Urothelium cell line (cell line): ENCODE measurements at regions not wholly inside any gene's neighbourhood (a gene's known extent, or its start where the extent isn't known, plus 50 kb on each side); places are given as distances from the start of the nearest gene placed in this dataset.
"Not testable (repeated sequence)": the region's sequence is repeated elsewhere in the genome, so short reads cannot be mapped to it uniquely, and the experiment has no call there.

Source experiments
- DNase-seq: peaks from one replicate; pipeline ENCODE4 v3.0.0; 2011; ENCODE audit warnings: low spot score, mixed read lengths
- FAIRE-seq: peaks from 2 replicates; lab custom pipeline; 2011; peaks lifted over from hg19 to GRCh38; lab: Jason Lieb, UNC

DNA sequence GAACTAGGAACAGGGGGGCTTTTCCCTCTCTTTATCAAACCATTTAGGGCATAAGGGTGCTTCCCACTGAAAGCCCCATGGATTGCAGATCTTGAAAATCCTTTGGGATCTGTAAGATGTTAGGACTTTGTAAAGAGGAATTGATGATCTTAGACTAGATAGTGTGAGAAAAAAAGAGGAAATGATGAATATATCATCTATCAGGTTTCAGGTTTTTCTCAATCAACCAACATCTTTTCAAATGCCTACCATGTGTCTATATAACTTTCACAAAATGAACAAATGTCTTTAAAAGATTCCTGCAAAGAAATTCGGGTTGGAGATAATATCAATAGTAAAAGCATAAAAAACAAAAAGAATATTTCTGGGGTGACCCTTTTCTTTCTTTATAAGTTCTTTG, 50.1 kb downstream of the KCNC4 start:
- no peak for FAIRE-seq
- no peak for DNase-seq

DNA sequence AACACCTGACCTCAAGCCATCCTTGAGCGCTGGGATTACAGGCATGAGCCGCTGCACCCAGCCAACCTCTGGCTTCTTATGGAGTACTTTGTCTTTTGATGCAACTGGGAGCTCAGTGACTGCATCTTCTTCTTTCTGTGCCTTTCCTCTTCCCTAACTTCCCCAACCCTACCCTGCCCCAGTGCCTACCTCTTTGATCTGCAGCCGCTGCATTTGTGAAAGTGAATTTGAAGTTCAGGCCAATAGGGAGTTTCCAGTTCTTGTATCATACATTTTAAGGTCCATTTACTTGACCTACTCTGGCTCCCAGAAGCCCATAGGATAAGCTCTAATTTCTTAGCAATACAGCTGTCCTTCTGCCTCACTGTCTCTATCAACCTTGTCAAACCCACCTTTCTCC, 52.2 kb downstream of the KCNC4 start:
- FAIRE-seq (no peak), DNase-seq (no peak)

DNA sequence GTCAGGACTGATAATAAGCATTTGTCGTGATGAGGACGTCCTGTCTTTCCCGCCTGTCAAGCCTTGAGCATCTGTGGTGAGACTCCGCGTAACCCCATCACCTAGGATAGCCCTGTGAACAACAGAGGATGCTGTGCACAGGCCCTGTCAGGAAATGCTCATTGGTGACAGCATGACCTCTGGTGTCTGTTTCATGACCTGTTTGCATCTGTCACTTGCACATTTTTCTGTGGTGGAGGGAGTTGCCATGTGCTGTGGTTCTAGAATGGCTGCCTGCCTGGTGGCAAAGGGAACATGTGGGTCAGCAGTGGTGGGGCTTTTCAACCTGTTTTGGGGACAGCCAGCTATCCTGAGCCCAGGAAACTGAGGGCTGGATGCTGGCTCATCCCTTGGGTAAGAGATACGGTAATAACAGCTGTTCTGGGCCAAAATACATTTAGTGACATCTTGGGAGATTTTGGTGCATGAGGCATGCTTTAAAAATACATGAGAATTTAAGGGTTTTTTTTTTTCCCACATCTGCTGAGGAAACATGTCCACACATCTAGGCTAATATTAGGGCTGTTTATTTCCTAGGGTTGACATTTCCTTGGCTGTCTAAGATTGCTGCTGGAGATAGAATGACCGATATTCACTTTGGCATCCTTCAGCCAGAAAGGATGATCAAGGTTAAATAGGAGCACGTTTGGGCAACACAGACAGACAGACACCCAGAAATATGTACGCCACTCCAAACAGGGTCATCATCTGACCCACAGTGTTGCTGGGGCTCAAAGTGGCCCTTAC, 52.9 kb downstream of the KCNC4 start:
- FAIRE-seq (no peak), DNase-seq (no peak)

DNA sequence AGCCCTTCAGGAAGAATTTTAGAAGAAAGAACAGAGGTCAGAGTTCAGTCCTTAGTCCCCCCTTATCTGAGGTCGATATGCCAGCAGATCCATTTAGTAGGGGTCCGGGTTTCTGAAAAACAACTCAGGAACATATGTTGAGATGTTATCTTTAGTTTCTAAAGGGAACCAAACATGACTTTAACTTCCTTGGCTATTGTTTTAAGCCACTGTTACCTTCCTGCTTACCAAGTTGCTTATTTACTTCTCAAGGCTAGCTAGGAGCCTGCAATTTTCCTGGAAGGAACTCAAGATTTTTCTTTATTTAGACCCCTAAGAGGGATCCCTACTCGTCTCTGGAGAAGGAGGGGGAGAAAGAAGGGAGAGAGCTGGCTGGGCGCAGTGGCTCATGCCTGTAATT, 54.3 kb downstream of the KCNC4 start:
- no peak for FAIRE-seq
- DNase-seq = no peak

DNA sequence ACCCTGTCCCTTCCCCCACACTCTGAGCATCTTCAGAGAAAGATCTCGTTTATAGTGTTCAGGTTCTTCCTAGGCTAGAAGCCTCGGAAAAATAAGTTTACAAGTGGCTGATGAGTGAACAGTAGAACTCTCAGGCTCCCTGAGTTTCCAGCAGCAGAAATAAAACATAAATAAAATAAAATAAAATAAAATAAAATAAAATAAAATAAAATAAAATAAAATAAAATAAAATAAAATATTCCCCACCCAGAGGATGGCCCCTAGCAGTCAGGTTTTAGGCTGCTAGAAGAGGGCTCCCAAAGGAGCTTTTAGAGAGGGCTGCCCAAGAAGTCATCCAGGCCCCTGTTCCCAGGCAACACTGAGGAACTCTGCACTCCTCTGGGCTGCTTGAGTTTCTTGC, 55.1 kb downstream of the KCNC4 start:
- FAIRE-seq = no peak
- DNase-seq = no peak

DNA sequence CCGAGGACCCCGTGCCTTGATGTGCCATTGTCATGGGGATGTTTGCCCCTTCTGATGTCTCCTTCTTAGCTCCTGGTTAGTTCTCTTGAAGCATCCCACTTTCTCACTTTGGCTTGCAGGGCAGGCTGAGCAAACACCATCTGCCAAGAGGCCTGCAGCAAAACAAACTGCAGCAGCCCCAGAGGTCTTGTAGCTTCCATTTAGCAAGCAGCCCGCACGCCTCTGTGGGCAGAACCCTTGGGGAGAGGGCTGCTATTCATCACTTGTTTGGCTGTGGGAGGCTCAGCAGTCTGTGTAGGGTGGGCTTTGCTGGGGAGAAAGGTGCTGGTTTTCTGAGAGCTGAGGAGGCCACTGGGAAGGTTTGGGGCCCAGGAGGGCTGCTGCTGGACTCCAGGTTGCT, 56.7 kb downstream of the KCNC4 start:
- no peak for FAIRE-seq
- DNase-seq = no peak

DNA sequence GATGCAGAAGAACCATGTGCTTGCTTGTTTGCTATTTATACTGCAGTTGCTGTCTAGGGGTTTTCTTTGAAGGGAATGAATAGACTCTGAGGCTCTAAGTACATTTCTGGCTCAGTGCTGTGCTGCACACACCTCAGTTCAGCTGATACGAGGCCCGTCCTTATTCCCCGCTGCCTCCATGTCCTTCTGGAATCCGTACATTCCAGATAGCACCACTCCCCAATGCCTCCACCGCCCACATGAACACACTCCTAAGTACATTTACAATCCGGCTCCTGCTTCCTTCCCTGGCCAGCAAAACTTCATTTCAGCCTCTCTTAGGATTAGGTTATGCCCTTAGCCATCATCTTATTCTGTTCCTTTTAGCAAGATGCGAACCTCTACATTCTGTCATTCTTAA, 57.1 kb downstream of the KCNC4 start:
- DNase-seq (no peak), FAIRE-seq (no peak)

DNA sequence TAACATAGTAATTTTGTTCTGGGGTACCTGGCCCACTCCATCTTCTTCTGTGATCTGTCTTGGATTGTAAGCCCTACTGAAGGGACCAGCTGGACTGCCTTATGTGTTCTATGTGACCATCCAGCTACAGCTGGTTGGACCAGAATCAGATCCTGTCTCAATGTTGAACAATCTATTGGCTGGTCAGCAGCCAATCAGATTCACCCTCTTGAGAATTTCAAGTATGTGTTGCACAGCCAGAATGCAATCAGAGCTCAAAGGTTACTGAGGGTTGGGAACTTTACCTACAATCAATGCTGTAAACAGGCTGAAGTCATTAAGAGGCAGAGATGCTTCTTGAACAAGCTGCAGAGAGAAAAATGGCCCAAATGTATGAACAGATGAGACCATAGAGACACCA, 61.9 kb downstream of the KCNC4 start:
- DNase-seq (no peak), FAIRE-seq (no peak)

DNA sequence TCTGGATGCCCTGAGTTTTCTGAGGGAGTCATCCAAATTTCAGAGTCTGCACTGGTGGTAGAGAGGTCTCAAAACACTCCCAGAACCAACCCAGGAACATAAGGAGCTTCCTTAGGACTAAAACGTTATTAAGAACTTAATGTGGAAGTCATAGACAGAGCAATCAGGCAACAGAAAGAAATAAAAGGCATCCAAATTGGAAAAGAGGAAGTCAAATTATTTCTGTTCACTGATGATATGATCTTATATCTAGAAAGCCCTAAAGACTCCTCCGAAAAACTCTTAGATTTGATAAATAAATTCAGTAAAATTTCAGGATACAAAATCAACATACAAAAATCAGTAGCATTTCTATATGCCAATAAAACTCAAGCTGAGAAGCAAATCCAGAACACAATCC, 63.7 kb downstream of the KCNC4 start:
- not testable (repeated sequence) for DNase-seq, FAIRE-seq

DNA sequence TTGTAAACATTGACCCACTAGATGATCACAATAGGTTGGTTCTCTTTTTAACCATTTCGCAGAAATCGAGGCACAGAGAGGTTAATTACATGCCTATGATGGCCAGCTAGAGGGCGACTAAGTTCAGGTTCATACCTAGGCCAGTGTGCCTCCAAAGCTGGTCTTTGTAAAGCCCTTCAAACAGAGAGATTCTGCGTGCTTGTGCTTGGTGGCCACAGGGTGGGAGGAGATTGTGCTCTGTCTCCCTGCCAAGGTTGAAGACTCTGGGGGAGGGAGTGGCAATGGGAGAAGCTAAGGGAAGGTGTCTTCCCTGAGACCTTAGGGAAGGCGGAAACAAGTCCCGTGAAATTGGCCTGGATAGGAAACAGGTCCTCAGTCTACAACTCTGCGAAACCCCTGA, 59.1 kb upstream of the RBM15 start:
- no peak for DNase-seq
- no peak for FAIRE-seq

DNA sequence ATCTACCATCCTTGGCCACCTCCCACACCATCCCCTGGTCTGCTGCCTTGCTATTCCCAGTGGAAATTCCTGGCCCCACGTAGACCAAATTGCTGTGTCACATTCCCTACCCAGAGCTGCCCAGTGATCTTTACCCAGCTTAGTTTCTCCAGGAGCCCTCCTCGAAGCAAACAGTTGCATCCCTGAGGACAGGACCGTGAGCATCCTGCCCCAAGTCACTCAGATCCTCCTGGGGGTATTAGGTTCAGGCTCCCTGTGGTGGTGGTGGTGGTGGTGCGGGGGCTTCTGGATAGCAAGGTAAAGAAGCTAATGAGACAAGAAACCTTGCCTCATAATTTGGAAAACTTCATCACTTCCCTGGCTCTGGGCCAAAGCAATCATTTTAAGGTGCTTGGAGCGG, 58.4 kb upstream of the RBM15 start:
- DNase-seq (no peak), FAIRE-seq (no peak)

DNA sequence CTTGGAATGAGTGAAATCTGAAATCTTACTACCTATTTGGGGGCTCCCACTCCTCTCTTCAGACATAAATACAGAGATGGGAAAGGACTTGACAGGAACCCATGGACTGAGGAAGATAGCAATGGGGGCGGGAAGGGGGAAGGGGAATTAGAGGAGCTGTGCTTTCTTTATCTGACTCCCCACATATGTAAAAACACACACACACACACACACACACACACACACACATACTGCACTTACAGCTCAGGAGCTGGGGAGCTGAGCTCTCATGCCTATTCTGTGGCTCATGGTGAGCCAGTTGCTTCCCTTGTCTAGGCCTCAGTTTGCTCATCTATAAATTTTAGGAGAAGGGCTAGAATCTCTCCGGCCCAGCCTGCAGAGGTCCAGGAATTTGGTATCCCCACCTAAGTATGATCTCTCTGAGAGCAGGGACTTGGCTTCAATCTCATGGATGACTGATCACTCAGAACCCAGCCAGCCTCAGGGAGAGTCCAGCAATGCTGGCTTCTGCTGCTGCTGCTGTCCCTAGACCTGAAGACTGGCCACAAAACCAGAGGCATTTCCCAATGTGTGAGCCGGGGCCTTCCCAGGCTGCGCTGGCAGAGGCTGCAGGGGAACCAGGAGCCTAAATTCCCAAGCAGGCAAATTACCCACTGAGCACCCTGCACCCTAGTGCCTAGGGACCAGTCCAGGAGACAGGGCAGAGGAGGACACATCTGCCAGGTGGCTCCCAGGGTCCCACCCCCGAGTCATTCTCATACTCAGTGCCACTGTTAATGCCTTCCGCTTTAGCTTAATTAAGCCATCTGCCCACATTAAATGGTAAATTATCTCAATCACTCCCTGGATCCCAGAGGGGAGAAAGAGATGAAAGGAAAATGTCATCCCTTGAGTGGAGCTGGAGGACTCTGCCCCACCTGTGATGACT, 57.5 kb upstream of the RBM15 start:
- FAIRE-seq = no peak
- DNase-seq = no peak

DNA sequence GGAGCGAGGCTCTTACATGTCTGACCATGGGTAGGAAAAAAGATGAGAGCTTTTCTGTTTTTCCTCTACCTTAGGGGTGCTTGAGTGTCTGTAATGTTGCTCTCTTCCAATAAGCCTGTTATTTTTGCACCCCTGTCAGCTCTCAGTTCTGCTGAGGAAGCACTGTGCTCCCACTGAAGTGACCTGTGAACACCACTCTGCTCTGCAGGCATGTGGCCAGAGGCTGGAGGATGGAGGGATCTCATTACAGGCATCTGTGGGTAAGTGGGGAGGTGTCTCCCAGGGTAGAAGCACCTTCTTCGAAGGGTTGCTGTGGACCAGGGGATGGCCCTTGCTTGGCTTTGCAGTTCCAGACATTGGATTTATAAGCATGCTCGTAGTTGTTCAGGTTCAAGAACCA, 56.8 kb upstream of the RBM15 start:
- FAIRE-seq = no peak
- no peak for DNase-seq

DNA sequence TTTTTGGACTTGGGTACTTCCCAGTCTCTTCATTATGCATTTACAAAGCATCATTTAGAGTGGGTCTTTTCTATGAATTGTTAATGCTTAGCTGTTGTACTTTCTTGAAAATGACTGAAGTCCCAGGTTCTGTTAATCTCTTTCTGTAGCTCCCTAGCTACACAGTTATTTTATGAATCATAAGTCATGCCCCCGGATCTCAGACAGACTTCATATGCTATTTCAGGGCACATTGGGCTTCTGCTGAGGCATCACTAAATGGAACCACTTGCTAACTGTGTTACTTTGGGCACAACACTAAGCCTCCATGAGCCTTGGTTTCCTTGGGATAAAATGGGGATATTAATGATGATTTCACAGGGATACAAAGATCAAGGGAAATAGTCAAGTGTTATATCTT, 55.5 kb upstream of the RBM15 start:
- DNase-seq (no peak), FAIRE-seq (peak; percentile 17)

DNA sequence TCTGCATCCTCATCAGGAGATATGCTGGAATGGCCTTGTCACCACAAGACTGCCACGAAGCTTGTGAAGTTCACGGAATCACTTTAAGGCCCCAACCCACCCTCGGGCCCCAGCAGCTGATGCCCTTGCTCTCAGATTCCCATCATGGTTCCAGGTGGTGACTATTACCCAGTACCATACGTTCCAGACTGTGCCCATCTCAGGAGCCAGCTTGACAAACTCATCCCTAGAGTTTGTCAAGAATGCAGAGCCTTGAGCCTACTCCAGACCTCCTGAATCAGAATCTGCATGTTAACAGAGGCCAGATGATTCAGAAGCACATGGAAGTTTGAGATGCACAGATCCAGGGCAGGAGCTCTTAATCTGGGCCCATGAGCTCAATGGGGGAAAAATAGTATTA, 53.9 kb upstream of the RBM15 start:
- FAIRE-seq = no peak

DNA sequence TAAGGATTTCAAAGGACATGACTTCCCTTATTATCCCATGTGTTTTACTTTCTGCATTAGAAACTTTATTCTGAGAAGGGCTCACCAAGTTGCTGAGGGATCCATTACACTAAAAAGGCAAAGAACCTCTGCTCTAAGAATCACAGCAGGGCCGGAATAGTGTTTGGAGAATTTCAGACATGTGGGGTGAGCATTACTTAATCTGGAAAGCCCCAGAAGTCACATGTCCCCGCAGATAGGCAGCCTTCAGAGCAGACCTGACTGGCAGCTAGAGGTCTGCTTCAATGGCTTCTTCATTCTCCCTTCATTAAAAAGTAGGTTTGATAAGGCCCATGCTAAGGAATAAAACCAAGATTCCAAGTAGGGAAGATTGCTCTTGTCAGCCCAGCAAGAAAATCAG, 52.6 kb upstream of the RBM15 start:
- DNase-seq = no peak
- no peak for FAIRE-seq

More for the DNA sequence above, 53.9 kb upstream of the RBM15 start:
- DNase-seq = no peak

DNA sequence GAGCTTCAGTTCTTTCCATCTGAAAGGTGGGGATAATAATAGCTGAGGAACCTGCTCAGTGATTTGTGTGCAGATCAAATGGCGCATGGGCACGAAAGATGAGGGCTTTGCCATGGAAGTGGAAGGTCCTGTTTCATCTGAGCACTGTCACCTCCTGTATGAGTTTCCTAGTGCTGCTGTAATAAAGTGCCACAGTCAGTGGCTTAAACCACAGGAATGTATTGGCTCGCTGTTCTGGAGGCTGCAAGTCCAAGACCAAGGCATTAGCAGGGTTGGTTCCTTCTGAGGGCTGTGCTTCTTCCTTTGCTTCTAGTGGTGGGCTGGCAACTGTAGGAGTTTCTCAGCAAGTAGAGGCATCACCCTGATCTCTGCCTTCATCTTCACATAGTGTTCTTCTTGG, 51.1 kb upstream of the RBM15 start:
- FAIRE-seq = no peak
- peak; percentile 35 for DNase-seq
